Ovary (tissue), 7 donors: ENCODE measurements at regions not wholly inside any gene's neighbourhood (a gene's known extent, or its start where the extent isn't known, plus 50 kb on each side); places are given as distances from the start of the nearest gene placed in this dataset.

ENCODE experiments used
- DNase-seq, 5 donors: peaks; one replicate each; pipeline ENCODE4 v3.0.0-alpha.2; 2019 to 2020
- H3K27ac ChIP-seq, 2 donors: fragments of 200-600 bp; one replicate each; pipeline versions ENCODE4 v1.5.1 to v1.8.0; 2019 to 2022
- H3K27me3 ChIP-seq: fragments of 200-600 bp; one replicate; pipeline ENCODE4 v1.8.0; 2022
- H3K36me3 ChIP-seq: fragments of 200-600 bp; sonication (generic); one replicate; pipeline ENCODE4 v1.5.1; 2019
- H3K4me1 ChIP-seq: one replicate; pipeline ENCODE4 v1.8.1; 2013; ENCODE audit warnings: mild to moderate bottlenecking, moderate library complexity; ENCODE audit not compliant: insufficient read depth
- H3K4me3 ChIP-seq: fragments of 200-600 bp; sonication (generic); one replicate; pipeline ENCODE4 v1.5.1; 2017
- H3K9me3 ChIP-seq, 2 donors: fragments of 200-600 bp in 1 of 2; sonication (generic) in 1 of 2; one replicate each; pipeline versions ENCODE4 v1.5.1 to v1.8.1; 2013 to 2019; ENCODE audit warnings: mild to moderate bottlenecking in 1 of 2, moderate library complexity in 1 of 2
- CTCF ChIP-seq, 3 donors: fragments of 450-650 bp in 2 of 3; fragments of 200-600 bp in 1 of 3; IDR thresholded peaks; one replicate each; pipeline versions ENCODE4 v1.5.1 to v1.8.0; 2016 to 2022; ENCODE audit warnings: antibody characterized with exemption in 3 of 3, mild to moderate bottlenecking in 1 of 3
- EP300 ChIP-seq: sonication (generic); formaldehyde crosslinking; IDR thresholded peaks from one replicate; pipeline ENCODE4 v1.6.1; 2017; ENCODE audit warnings: antibody characterized with exemption
- POLR2A ChIP-seq: fragments of 450-650 bp; IDR thresholded peaks from one replicate; pipeline ENCODE4 v1.6.1; 2017; ENCODE audit warnings: antibody characterized with exemption, mild to moderate bottlenecking, moderate library complexity
- WGBS, 3 donors: extraction: QIAGEN DNeasy Blood & Tissue Kit in 1 of 3; methylation state at CpG; one replicate each; pipeline versions ENCODE4 v1.1.5 to v1.1.7; 2013 to 2017; 5-methylcytosine and 5-hydroxymethylcytosine counted together
- intact Hi-C, 4 donors: fragments of 100-400 bp; cut with DNase I; formaldehyde crosslinking; loops; one replicate each; pipeline versions ENCODE4 v1.11.0 to v1.15.1; 2022 to 2023
- donor health status: DM: no; HTN: no; CAD: no; lungs with moderate emphysema.
- donor health status: DM: no; HTN: no; CAD: no.
- donor health status: Bipolar disorder and iron deficiency.
- donor health status: DM: no; HTN: no; CAD: no.
- donor health status: DM: yes; HTN: yes; CAD: no.

- DNase-seq, result no peak
- no peak overlapping the region for H3K27ac ChIP-seq
- TF ChIP-seq EP300, result no peak
- no peak for TF ChIP-seq CTCF (IDR thresholded peaks at IDR 0.05)
- TF ChIP-seq POLR2A, result no peak
- no peak overlapping the region for H3K4me3 ChIP-seq
- H3K9me3 ChIP-seq, result no peaks in the 10 kb centered on the region
- WGBS, 3 donors, result 29 to 36% (median 33%) methylated on average over 3 of the region's 3 CpGs
- no peaks in the 10 kb centered on the region for H3K4me1 ChIP-seq
- H3K36me3 ChIP-seq, result no peaks in the 10 kb centered on the region
- no peaks in the 10 kb centered on the region for H3K27me3 ChIP-seq
- intact Hi-C loops, result no loop called here
Measured at GRCh38 chr12:115364921-115365320, 680.9 kb upstream of the TBX3 start.

- Histone ChIP-seq H3K27ac (no peak overlapping the region), H3K36me3 (no peaks in the 10 kb centered on the region), H3K4me3 (no peak overlapping the region), H3K9me3 (no peaks in the 10 kb centered on the region), H3K4me1 (no peaks in the 10 kb centered on the region), H3K27me3 (no peaks in the 10 kb centered on the region)
- intact Hi-C loops, result no loop called here
- 58 to 77% (median 61%) methylated on average over 4 of the region's 4 CpGs for WGBS, 3 donors
- no peak for DNase-seq
- TF ChIP-seq CTCF (IDR thresholded peaks at IDR 0.05) (no peak), EP300 (no peak), POLR2A (no peak)
Measured at GRCh38 chr12:115362339-115362976, 678.5 kb upstream of the TBX3 start.

- Histone ChIP-seq H3K4me3 (no peak overlapping the region), H3K4me1 (no peaks in the 10 kb centered on the region), H3K27me3 (no peaks in the 10 kb centered on the region), H3K27ac (no peak overlapping the region), H3K36me3 (no peaks in the 10 kb centered on the region), H3K9me3 (no peaks in the 10 kb centered on the region)
- DNase-seq, result no peak
- 84 to 95% (median 90%) methylated on average over 12 of the region's 12 CpGs for WGBS, 3 donors
- TF ChIP-seq EP300 (no peak), CTCF (IDR thresholded peaks at IDR 0.05) (no peak), POLR2A (no peak)
- intact Hi-C loops, result no loop called here
Measured at GRCh38 chr12:115357681-115358080, 673.7 kb upstream of the TBX3 start.

GRCh38 chr12:115355301-115355700 lies 671.3 kb upstream of the TBX3 start:
- TF ChIP-seq EP300, result no peak
- TF ChIP-seq CTCF (IDR thresholded peaks at IDR 0.05), result no peak
- TF ChIP-seq POLR2A, result no peak
- no peak for DNase-seq
- Histone ChIP-seq H3K27ac (no peak overlapping the region), H3K27me3 (no peaks in the 10 kb centered on the region), H3K4me3 (no peak overlapping the region), H3K9me3 (no peaks in the 10 kb centered on the region), H3K4me1 (no peaks in the 10 kb centered on the region), H3K36me3 (no peaks in the 10 kb centered on the region)
- WGBS, 3 donors, result 89 to 91% (median 90%) methylated on average over 2 of the region's 2 CpGs
- intact Hi-C loops, result no loop called here
